ENCODE measurements at regions not wholly inside any gene's neighbourhood (a gene's known extent, or its start where the extent isn't known, plus 50 kb on each side); places are given as distances from the start of the nearest gene placed in this dataset.

GRCh38 chr12:46936042-46936441 is 110.2 kb upstream of the SLC38A4 start:
- in situ Hi-C loops (cut with MboI; ENCODE audit: low pct_unique_long_range_greater_than_20kb, low sequenced_read_pairs, unreplicated experiment) = no loop called here
- DNase-seq (ENCODE audit: low spot score) = no peak
- no peak for TF ChIP-seq CTCF (IDR thresholded peaks at IDR 0.05; ENCODE audit: extremely low read depth, insufficient read depth, missing control alignments)

GRCh38 chr12:46938071-46938678 is 112.4 kb upstream of the SLC38A4 start:
- TF ChIP-seq CTCF (IDR thresholded peaks at IDR 0.05; ENCODE audit: extremely low read depth, insufficient read depth, missing control alignments) = no peak
- in situ Hi-C loops (cut with MboI; ENCODE audit: low pct_unique_long_range_greater_than_20kb, low sequenced_read_pairs, unreplicated experiment) = no loop called here
- no peak for DNase-seq (ENCODE audit: low spot score)

- in situ Hi-C loops (cut with MboI; ENCODE audit: low pct_unique_long_range_greater_than_20kb, low sequenced_read_pairs, unreplicated experiment) = no loop called here
- TF ChIP-seq CTCF (IDR thresholded peaks at IDR 0.05; ENCODE audit: extremely low read depth, insufficient read depth, missing control alignments) = no peak
- DNase-seq (ENCODE audit: low spot score) = no peak
Measured at GRCh38 chr12:46941981-46942380, 116.2 kb upstream of the SLC38A4 start.

GRCh38 chr12:46942579-46942978 is 116.8 kb upstream of the SLC38A4 start:
- no peak for DNase-seq (ENCODE audit: low spot score)
- in situ Hi-C loops (cut with MboI; ENCODE audit: low pct_unique_long_range_greater_than_20kb, low sequenced_read_pairs, unreplicated experiment) = no loop called here
- TF ChIP-seq CTCF (IDR thresholded peaks at IDR 0.05; ENCODE audit: extremely low read depth, insufficient read depth, missing control alignments) = no peak

GRCh38 chr12:46944088-46944487 is 118.3 kb upstream of the SLC38A4 start:
- TF ChIP-seq CTCF (IDR thresholded peaks at IDR 0.05; ENCODE audit: extremely low read depth, insufficient read depth, missing control alignments) = no peak
- in situ Hi-C loops (cut with MboI; ENCODE audit: low pct_unique_long_range_greater_than_20kb, low sequenced_read_pairs, unreplicated experiment) = no loop called here
- DNase-seq (ENCODE audit: low spot score) = no peak

GRCh38 chr12:46944771-46945170 is 119.0 kb upstream of the SLC38A4 start:
- DNase-seq (ENCODE audit: low spot score) = no peak
- TF ChIP-seq CTCF (IDR thresholded peaks at IDR 0.05; ENCODE audit: extremely low read depth, insufficient read depth, missing control alignments) = no peak
- in situ Hi-C loops (cut with MboI; ENCODE audit: low pct_unique_long_range_greater_than_20kb, low sequenced_read_pairs, unreplicated experiment) = no loop called here

- no peak for TF ChIP-seq CTCF (IDR thresholded peaks at IDR 0.05; ENCODE audit: extremely low read depth, insufficient read depth, missing control alignments)
- in situ Hi-C loops (cut with MboI; ENCODE audit: low pct_unique_long_range_greater_than_20kb, low sequenced_read_pairs, unreplicated experiment) = no loop called here
- no peak for DNase-seq (ENCODE audit: low spot score)
Measured at GRCh38 chr12:46945591-46945990, 119.8 kb upstream of the SLC38A4 start.
